ENCODE measurements at regions not wholly inside any gene's neighbourhood (a gene's known extent, or its start where the extent isn't known, plus 50 kb on each side); places are given as distances from the start of the nearest gene placed in this dataset.

DNA sequence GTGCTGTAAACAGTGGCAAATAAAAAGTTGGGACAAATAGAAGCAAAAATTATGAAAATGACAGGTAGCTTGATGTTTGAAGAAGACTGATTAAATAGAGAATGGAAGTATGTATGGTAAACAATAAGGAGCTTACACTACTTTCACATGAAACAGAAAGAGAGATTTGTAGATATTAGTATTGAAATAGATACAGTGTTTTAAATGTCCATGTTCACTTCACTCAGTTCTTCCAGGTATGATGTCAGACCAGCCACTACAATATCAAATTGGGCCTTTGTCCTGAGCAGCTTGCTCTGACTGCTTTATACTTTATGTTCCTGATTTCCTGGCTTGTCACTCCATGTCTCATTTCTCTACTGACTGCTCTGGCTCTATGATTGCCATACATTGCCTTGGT is 107.5 kb downstream of the CENPW start:
- no peak for TF ChIP-seq ESRRA (CRISPR knock-in tag; IDR thresholded peaks at IDR 0.05; ENCODE audit: borderline replicate concordance)
- TF ChIP-seq E2F1 (CRISPR knock-in tag; IDR thresholded peaks at IDR 0.05): no peak
- TF ChIP-seq NR1H2 (CRISPR knock-in tag; IDR thresholded peaks at IDR 0.05): no peak

Data from WTC11 (cell line).